Natural killer cell (primary cell): ENCODE measurements at regions not wholly inside any gene's neighbourhood (a gene's known extent, or its start where the extent isn't known, plus 50 kb on each side); places are given as distances from the start of the nearest gene placed in this dataset.

Source experiments
- ATAC-seq, 3 donors: fragments of 150-1000 bp in 2 of 3; fragments of 200-7000 bp in 1 of 3; cut with Tn5 transposase; 1 replicate in 1 of 3; 2 replicates in 2 of 3; pipeline ENCODE4 v1.10.0; 2021; ENCODE audit warnings: mild to moderate bottlenecking in 2 of 3, moderate library complexity in 2 of 3
- DNase-seq, 2 donors: peaks; one replicate each; pipeline versions ENCODE4 v3.0.0 to v3.0.0-alpha.2; 2013 to 2021; ENCODE audit warnings: mixed read lengths in 1 of 2
- H3K27ac ChIP-seq: one replicate; pipeline ENCODE4 v1.5.1; 2013; ENCODE audit warnings: mild to moderate bottlenecking, low read length
- H3K27me3 ChIP-seq: one replicate; pipeline ENCODE4 v1.6.1; 2013; ENCODE audit warnings: low read length; ENCODE audit not compliant: control insufficient read depth, insufficient read depth
- H3K36me3 ChIP-seq: one replicate; pipeline ENCODE4 v1.6.1; 2013; ENCODE audit warnings: low read length; ENCODE audit not compliant: control insufficient read depth, insufficient read depth
- H3K4me1 ChIP-seq: one replicate; pipeline ENCODE4 v1.6.1; 2013; ENCODE audit warnings: low read length; ENCODE audit not compliant: control insufficient read depth, insufficient read depth
- H3K4me3 ChIP-seq: one replicate; pipeline ENCODE4 v1.5.1; 2013; ENCODE audit warnings: low read length
- H3K9me3 ChIP-seq: one replicate; pipeline ENCODE4 v1.6.1; 2013; ENCODE audit warnings: low read length; ENCODE audit not compliant: control insufficient read depth, insufficient read depth
- H3K27ac Mint-ChIP-seq, 2 donors: one replicate each; pipeline ENCODE4 v1.8.0; 2022; ENCODE audit warnings: mild to moderate bottlenecking in 2 of 2, mixed read lengths in 2 of 2, moderate library complexity in 1 of 2
- H3K27me3 Mint-ChIP-seq, 2 donors: one replicate each; pipeline ENCODE4 v1.8.0; 2022; ENCODE audit warnings: low read depth in 2 of 2, mixed read lengths in 2 of 2
- H3K36me3 Mint-ChIP-seq: one replicate; pipeline ENCODE4 v1.8.0; 2022; ENCODE audit warnings: mixed read lengths
- H3K4me1 Mint-ChIP-seq, 2 donors: one replicate each; pipeline ENCODE4 v1.8.0; 2022; ENCODE audit warnings: mixed read lengths in 2 of 2
- H3K4me3 Mint-ChIP-seq: one replicate; pipeline ENCODE4 v1.8.0; 2022; ENCODE audit warnings: mild to moderate bottlenecking, moderate library complexity, mixed read lengths
- H3K9me3 Mint-ChIP-seq, 2 donors: one replicate each; pipeline ENCODE4 v1.8.0; 2022; ENCODE audit warnings: mixed read lengths in 2 of 2
- CTCF ChIP-seq: fragments of 200-600 bp; IDR thresholded peaks from one replicate; pipeline ENCODE4 v1.8.0; 2022; ENCODE audit warnings: antibody characterized with exemption
- WGBS: methylation state at CpG from one replicate; pipeline ENCODE4 v1.1.7; 2013; ENCODE audit warnings: missing lambda C conversion rate; ENCODE audit not compliant: insufficient coverage; 5-methylcytosine and 5-hydroxymethylcytosine counted together
- intact Hi-C: fragments of 100-400 bp; cut with micrococcal nuclease; formaldehyde crosslinking; loops from one replicate; pipeline ENCODE4 v1.14.2; 2022

GRCh38 chr16:5504064-5504781 lies 406.6 kb upstream of the EEF2KMT start:
- no peak overlapping the region for H3K27ac ChIP-seq
- TF ChIP-seq CTCF = no peak
- intact Hi-C loops = no loop called here
- Mint-ChIP-seq H3K27ac (no peak overlapping the region), H3K36me3 (no peaks in the 10 kb centered on the region), H3K4me3 (no peak overlapping the region), H3K9me3 (peaks cover 0 to 3% of the 10 kb centered on the region in 2 donors), H3K27me3 (peaks cover 0 to 6% of the 10 kb centered on the region in 2 donors), H3K4me1 (no peaks in the 10 kb centered on the region)
- no peaks in the 10 kb centered on the region for H3K36me3 ChIP-seq
- no peak overlapping the region for H3K4me3 ChIP-seq
- ATAC-seq (no peak), DNase-seq (no peak)
- H3K9me3 ChIP-seq = peaks cover 3% of the 10 kb centered on the region
- H3K4me1 ChIP-seq = no peaks in the 10 kb centered on the region
- 67% methylated on average over 13 of the region's 13 CpGs for WGBS
- H3K27me3 ChIP-seq = no peaks in the 10 kb centered on the region

- intact Hi-C loops = no loop called here
- Mint-ChIP-seq H3K36me3 (no peaks in the 10 kb centered on the region), H3K9me3 (peaks cover 0 to 3% of the 10 kb centered on the region in 2 donors), H3K27me3 (peaks cover 0 to 3% of the 10 kb centered on the region in 2 donors), H3K27ac (no peak overlapping the region), H3K4me3 (no peak overlapping the region), H3K4me1 (no peaks in the 10 kb centered on the region)
- DNase-seq (no peak), ATAC-seq (no peak)
- Histone ChIP-seq H3K36me3 (no peaks in the 10 kb centered on the region), H3K9me3 (peaks cover 3% of the 10 kb centered on the region), H3K4me3 (no peak overlapping the region), H3K4me1 (no peaks in the 10 kb centered on the region), H3K27ac (no peak overlapping the region), H3K27me3 (no peaks in the 10 kb centered on the region)
- no peak for TF ChIP-seq CTCF
- WGBS = 84% methylated on average over 5 of the region's 6 CpGs
These were observed 405.3 kb upstream of the EEF2KMT start for GRCh38 chr16:5502944-5503343.

- 36% methylated on average over 7 of the region's 7 CpGs for WGBS
- H3K9me3 ChIP-seq = peaks cover 3% of the 10 kb centered on the region
- intact Hi-C loops = no loop called here
- DNase-seq (no peak), ATAC-seq (no peak)
- Mint-ChIP-seq H3K36me3 (no peaks in the 10 kb centered on the region), H3K4me3 (no peak overlapping the region), H3K27ac (no peak overlapping the region), H3K4me1 (no peaks in the 10 kb centered on the region), H3K9me3 (peaks cover 0 to 3% of the 10 kb centered on the region in 2 donors), H3K27me3 (peaks cover 0 to 5% of the 10 kb centered on the region in 2 donors)
- TF ChIP-seq CTCF = no peak
- H3K27ac ChIP-seq = no peak overlapping the region
- no peaks in the 10 kb centered on the region for H3K36me3 ChIP-seq
- H3K4me3 ChIP-seq = no peak overlapping the region
- no peaks in the 10 kb centered on the region for H3K4me1 ChIP-seq
- no peaks in the 10 kb centered on the region for H3K27me3 ChIP-seq
These were observed 404.9 kb upstream of the EEF2KMT start for GRCh38 chr16:5502467-5502869.

GRCh38 chr16:5500526-5500925 lies 402.9 kb upstream of the EEF2KMT start:
- no peak for DNase-seq
- no peak for TF ChIP-seq CTCF
- Mint-ChIP-seq H3K36me3 (no peaks in the 10 kb centered on the region), H3K4me3 (no peak overlapping the region), H3K27ac (no peak overlapping the region), H3K4me1 (no peaks in the 10 kb centered on the region), H3K27me3 (peaks cover 0 to 5% of the 10 kb centered on the region in 2 donors), H3K9me3 (peaks cover 0 to 3% of the 10 kb centered on the region in 2 donors)
- 87% methylated on average over 3 of the region's 3 CpGs for WGBS
- Histone ChIP-seq H3K4me1 (no peaks in the 10 kb centered on the region), H3K27ac (no peak overlapping the region), H3K4me3 (no peak overlapping the region), H3K36me3 (no peaks in the 10 kb centered on the region), H3K27me3 (no peaks in the 10 kb centered on the region), H3K9me3 (peaks cover 3% of the 10 kb centered on the region)
- no peak for ATAC-seq
- intact Hi-C loops = no loop called here
